ENCODE measurements at regions not wholly inside any gene's neighbourhood (a gene's known extent, or its start where the extent isn't known, plus 50 kb on each side); places are given as distances from the start of the nearest gene placed in this dataset.

GRCh38 chr1:29859126-29859525, 622.8 kb downstream of the PTPRU start:
- H3K4me3 ChIP-seq (replicated peaks; ENCODE audit: low read depth, low read length): no peak overlapping the region
- DNase-seq (ENCODE audit: low read depth): no peak
- no peak for TF ChIP-seq CTCF (IDR thresholded peaks at IDR 0.05; ENCODE audit: low read length, missing control alignments)

- TF ChIP-seq CTCF (IDR thresholded peaks at IDR 0.05; ENCODE audit: low read length, missing control alignments): no peak
- no peak for DNase-seq (ENCODE audit: low read depth)
- H3K4me3 ChIP-seq (replicated peaks; ENCODE audit: low read depth, low read length): no peak overlapping the region
These were observed 622.3 kb downstream of the PTPRU start for GRCh38 chr1:29858646-29859045.

GRCh38 chr1:29856340-29857114, 620.2 kb downstream of the PTPRU start:
- H3K4me3 ChIP-seq (replicated peaks; ENCODE audit: low read depth, low read length): no peak overlapping the region
- no peak for DNase-seq (ENCODE audit: low read depth)
- TF ChIP-seq CTCF (IDR thresholded peaks at IDR 0.05; ENCODE audit: low read length, missing control alignments): no peak

GRCh38 chr1:29855561-29856160, 619.3 kb downstream of the PTPRU start:
- TF ChIP-seq CTCF (IDR thresholded peaks at IDR 0.05; ENCODE audit: low read length, missing control alignments): no peak
- no peak overlapping the region for H3K4me3 ChIP-seq (replicated peaks; ENCODE audit: low read depth, low read length)
- no peak for DNase-seq (ENCODE audit: low read depth)

- DNase-seq (ENCODE audit: low read depth): no peak
- H3K4me3 ChIP-seq (replicated peaks; ENCODE audit: low read depth, low read length): no peak overlapping the region
- TF ChIP-seq CTCF (IDR thresholded peaks at IDR 0.05; ENCODE audit: low read length, missing control alignments): no peak
These were observed 618.5 kb downstream of the PTPRU start for GRCh38 chr1:29854700-29855276.

- no peak overlapping the region for H3K4me3 ChIP-seq (replicated peaks; ENCODE audit: low read depth, low read length)
- no peak for TF ChIP-seq CTCF (IDR thresholded peaks at IDR 0.05; ENCODE audit: low read length, missing control alignments)
- no peak for DNase-seq (ENCODE audit: low read depth)
These were observed 617.5 kb downstream of the PTPRU start for GRCh38 chr1:29853716-29854330.

All from fibroblast of pulmonary artery (primary cell).